HepG2 (cell line): ENCODE measurements at regions not wholly inside any gene's neighbourhood (a gene's known extent, or its start where the extent isn't known, plus 50 kb on each side); places are given as distances from the start of the nearest gene placed in this dataset.

Experiments used
- CCAR2 ChIP-seq: fragments of 200-400 bp; formaldehyde crosslinking; optimal IDR thresholded peaks from 2 replicates; pipeline ENCODE3; 2018; ENCODE audit warnings: low read depth, mild to moderate bottlenecking, low read length, moderate library complexity
- CTCF ChIP-seq: sonication (generic); formaldehyde crosslinking; IDR thresholded peaks from 2 replicates; pipeline ENCODE4 v1.5.0; 2020; ENCODE audit warnings: mild to moderate bottlenecking, missing genetic modification reagents, moderate library complexity
- HDAC2 ChIP-seq: sonication (generic); formaldehyde crosslinking; IDR thresholded peaks from 2 replicates; pipeline ENCODE4 v1.4.0; 2020; ENCODE audit warnings: missing genetic modification reagents
- HOXA3 ChIP-seq: sonication (generic); formaldehyde crosslinking; IDR thresholded peaks from 2 replicates; pipeline ENCODE4 v1.5.0; 2020; ENCODE audit warnings: missing genetic modification reagents
- MTA1 ChIP-seq: sonication (generic); formaldehyde crosslinking; IDR thresholded peaks from 2 replicates; pipeline ENCODE4 v1.4.0; 2020; ENCODE audit warnings: missing genetic modification reagents, mild to moderate bottlenecking, borderline replicate concordance
- TF ChIP-seq, protein P1 (sequence below): sonication (generic); formaldehyde crosslinking; IDR thresholded peaks from 2 replicates; pipeline ENCODE4 v1.9.0; 2021; ENCODE audit warnings: missing genetic modification reagents, borderline replicate concordance
- TF ChIP-seq, protein P2 (sequence below): sonication (generic); formaldehyde crosslinking; IDR thresholded peaks from 2 replicates; pipeline ENCODE4 v1.5.1; 2020; ENCODE audit warnings: missing genetic modification reagents, mild to moderate bottlenecking, borderline replicate concordance

- TF ChIP-seq MTA1 (CRISPR knock-in tag) (no peak), HOXA3 (no peak), CCAR2 (no peak), CTCF (CRISPR knock-in tag) (no peak), HDAC2 (CRISPR knock-in tag) (no peak)
- TF ChIP-seq, protein P1, sequence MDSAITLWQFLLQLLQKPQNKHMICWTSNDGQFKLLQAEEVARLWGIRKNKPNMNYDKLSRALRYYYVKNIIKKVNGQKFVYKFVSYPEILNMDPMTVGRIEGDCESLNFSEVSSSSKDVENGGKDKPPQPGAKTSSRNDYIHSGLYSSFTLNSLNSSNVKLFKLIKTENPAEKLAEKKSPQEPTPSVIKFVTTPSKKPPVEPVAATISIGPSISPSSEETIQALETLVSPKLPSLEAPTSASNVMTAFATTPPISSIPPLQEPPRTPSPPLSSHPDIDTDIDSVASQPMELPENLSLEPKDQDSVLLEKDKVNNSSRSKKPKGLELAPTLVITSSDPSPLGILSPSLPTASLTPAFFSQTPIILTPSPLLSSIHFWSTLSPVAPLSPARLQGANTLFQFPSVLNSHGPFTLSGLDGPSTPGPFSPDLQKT (CRISPR knock-in tag), result no peak
- TF ChIP-seq, protein P2, sequence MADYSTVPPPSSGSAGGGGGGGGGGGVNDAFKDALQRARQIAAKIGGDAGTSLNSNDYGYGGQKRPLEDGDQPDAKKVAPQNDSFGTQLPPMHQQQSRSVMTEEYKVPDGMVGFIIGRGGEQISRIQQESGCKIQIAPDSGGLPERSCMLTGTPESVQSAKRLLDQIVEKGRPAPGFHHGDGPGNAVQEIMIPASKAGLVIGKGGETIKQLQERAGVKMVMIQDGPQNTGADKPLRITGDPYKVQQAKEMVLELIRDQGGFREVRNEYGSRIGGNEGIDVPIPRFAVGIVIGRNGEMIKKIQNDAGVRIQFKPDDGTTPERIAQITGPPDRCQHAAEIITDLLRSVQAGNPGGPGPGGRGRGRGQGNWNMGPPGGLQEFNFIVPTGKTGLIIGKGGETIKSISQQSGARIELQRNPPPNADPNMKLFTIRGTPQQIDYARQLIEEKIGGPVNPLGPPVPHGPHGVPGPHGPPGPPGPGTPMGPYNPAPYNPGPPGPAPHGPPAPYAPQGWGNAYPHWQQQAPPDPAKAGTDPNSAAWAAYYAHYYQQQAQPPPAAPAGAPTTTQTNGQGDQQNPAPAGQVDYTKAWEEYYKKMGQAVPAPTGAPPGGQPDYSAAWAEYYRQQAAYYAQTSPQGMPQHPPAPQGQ (CRISPR knock-in tag), result no peak
Measured at GRCh38 chr3:117219296-117219695, 509.7 kb downstream of the TUSC7 start.
